GM18951 (cell line): ENCODE measurements at regions not wholly inside any gene's neighbourhood (a gene's known extent, or its start where the extent isn't known, plus 50 kb on each side); places are given as distances from the start of the nearest gene placed in this dataset.
"Not testable (repeated sequence)": the region's sequence is repeated elsewhere in the genome, so short reads cannot be mapped to it uniquely, and the experiment has no call there.

Source experiments
- POLR2A ChIP-seq: IDR thresholded peaks from 4 replicates; pipeline ENCODE4 v1.6.1; 2011; ENCODE audit warnings: mild to moderate bottlenecking; ENCODE audit not compliant: insufficient read length, insufficient read depth; ENCODE audit errors: extremely low read depth
- in situ Hi-C: fragments of 300-500 bp; cut with MboI; formaldehyde crosslinking; loops from one replicate; pipeline ENCODE4 v1.12.0; 2022; ENCODE audit warnings: low sequenced_read_pairs, mixed read lengths, inconsistent platforms; ENCODE audit not compliant: unreplicated experiment

DNA sequence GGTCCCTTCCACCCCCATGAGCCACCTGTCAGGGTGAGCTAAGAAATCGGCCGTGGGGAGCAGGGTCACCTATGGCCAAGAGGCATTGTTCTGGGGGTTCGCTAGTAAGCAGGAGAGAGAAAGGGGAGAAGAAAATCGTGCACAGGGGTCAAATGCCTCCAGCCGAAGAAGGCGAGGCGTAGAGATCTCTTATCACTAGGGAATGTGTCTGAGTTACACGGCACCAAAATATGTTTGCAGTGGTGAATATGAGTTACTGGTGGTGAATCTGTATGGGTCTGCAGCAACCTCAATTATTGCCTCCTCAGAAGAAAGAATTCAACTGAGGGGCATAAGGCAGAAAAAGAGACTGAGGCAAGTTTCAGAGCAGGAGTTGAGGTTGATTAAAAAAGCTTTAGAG, 54.2 kb upstream of the RABGAP1L start:
- in situ Hi-C loops = no loop called here

DNA sequence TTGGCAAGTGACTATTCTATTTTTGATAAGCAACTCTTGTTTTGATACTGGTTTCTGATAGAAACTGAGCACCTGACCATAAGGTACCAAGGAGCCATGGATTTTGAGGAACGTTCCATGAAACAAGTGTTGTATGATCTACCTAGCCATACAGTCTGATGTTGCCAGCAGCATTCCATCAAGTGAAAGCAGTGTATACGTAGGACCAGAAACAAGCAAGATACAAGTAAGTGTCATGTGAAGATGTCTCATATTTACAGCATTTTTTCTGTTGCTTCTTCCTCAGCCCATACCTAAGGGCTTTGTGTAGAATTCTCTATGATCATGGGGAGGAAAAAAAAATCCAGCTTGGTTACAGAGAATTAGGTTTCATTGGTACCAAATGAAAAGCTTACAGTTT, 55.6 kb upstream of the RABGAP1L start:
- in situ Hi-C loops = no loop called here

More for the DNA sequence above, 54.2 kb upstream of the RABGAP1L start:
- TF ChIP-seq POLR2A = no peak

DNA sequence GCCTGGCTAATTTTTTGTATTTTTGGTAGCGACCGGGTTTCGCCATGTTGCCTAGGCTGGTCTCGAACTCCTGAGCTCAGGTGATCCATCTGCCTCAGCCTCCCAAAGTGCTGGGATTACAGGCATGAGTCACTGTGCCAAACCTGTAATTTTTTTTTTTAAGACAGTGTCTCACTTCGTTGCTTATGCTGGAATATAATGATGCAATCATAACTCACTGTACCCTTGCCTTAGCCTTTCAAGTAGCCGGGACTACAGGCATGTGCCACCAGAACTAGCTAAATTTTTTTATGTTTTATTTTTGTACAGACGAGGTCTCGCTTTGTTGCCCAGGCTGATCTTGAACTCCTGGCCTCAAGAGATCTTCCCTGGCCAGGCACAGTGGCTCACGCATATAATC, 57.3 kb upstream of the RABGAP1L start:
- in situ Hi-C loops = not testable (repeated sequence)

More for the DNA sequence above, 55.6 kb upstream of the RABGAP1L start:
- TF ChIP-seq POLR2A = no peak

DNA sequence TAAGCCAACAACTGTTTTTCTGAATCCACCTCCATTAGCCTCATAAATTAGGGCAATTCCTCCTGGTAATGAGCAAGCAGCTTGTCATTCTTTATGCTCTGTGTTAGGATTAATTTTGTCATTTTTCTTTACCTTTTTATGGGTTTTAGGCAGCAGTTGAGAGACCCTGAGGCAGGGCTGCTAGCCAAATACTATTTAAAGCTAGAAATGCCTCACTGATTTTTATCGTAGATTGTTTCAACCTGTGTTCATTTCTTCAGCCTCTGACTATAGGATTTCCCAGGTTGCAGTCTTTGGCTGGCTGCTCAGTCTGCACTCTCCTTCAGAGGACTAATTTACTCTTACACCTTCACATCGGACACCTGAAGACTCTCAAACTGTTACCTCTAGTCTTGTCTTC, 61.9 kb upstream of the RABGAP1L start:
- in situ Hi-C loops = loop anchor here (10.0 kb wide), 1 partner anchor 637 kb away; no protein-coding TSS in a partner anchor
- TF ChIP-seq POLR2A = no peak

DNA sequence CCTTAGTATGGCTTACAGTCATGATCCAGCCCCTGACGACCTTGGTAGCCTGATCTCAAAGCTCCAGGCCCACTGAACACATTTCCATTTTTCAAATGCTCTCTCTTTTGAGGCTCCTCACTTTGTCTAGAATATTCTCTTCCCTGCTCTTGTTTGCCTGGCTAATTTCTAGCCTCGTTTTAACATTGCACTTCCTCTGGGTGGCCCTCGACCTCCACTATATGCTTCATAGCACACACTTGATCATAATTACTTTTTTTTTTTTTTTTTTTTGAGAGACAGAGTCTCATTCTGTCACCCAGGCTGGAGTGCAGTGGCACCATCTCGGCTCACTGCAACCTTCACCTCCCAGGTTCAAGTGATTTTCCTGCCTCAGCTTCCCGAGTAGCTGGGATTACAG, 65.5 kb upstream of the RABGAP1L start:
- in situ Hi-C loops = loop anchor here (10.0 kb wide), 1 partner anchor 641 kb away; no protein-coding TSS in a partner anchor

DNA sequence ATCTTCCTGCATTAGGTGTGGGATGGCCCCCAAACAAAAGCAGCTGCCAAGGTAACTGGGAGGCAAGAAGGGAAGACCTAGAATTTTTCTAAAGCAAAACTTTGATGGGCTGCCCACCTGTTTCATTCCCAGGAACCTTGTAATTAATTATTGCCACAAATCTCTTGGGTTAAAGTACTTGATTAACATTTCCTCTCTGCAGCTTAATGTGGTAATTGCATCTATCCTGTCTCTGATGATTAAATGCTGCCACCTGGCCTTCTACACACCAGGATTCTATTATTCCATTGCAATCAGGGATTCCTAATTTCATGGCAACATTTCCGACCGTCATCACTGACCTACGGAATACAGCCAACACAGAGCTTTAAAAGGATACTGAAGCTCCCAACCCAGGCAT, 68.3 kb upstream of the RC3H1 start:
- TF ChIP-seq POLR2A = no peak
- in situ Hi-C loops = loop anchor here (10.0 kb wide), 1 partner anchor 644 kb away; no protein-coding TSS in a partner anchor

DNA sequence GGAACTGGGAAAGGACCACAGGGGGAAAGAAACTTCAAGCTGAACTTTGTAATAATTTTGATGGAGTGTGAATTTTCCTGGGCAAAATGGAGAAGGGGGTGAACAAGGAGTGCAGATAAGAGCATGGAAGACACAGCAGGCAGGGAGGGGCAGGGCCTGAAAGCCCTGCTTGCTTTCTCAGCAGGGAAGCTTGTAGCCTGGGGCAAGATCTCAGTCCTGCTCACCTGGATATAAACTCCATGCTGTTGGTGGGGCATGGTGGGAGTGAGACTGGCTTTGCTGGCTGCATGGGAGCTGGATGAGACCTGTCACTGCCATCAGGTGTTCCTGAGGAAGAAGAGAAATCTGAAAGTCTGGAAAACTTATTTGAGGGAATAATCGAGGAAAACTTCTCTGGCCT, 58.7 kb upstream of the RC3H1 start:
- no peak for TF ChIP-seq POLR2A
- in situ Hi-C loops = no loop called here

DNA sequence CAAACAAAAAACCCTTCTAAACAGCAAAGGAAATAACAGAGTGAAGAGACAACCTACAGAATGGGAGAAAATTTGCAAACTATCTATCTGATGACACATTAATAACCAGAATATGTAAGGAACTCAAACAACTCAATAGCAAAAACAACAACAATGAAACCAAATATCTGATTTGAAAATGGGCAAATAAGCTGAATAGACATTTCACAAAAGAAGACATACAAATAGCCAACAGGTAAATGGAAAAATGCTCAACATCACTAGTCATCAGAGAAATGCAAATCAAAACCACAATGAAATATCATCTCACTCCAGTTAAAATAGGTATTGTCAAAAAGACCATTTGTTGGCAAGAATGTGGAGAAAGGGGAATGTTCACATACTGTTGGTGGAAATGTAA, 57.6 kb upstream of the RC3H1 start:
- in situ Hi-C loops = no loop called here

DNA sequence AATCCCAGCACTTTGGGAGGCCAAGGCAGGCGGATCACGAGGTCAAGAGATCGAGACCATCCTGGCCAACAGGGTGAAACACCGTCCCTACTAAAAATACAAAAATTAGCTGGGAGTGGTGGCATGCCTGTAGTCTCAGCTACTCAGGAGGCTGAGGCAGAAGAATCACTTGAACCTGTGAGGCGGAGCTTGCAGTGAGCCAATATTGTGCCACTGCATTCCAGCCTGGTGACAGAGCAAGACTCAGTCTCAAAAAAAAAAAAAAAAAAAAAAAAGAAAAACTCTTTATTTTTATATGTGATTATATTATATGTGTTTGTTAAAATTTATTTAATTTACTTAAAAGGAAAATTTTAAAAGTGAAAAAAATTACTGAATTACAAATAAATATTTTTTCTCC, 56.8 kb upstream of the RC3H1 start:
- in situ Hi-C loops = not testable (repeated sequence)

More for the DNA sequence above, 57.6 kb upstream of the RC3H1 start:
- no peak for TF ChIP-seq POLR2A

DNA sequence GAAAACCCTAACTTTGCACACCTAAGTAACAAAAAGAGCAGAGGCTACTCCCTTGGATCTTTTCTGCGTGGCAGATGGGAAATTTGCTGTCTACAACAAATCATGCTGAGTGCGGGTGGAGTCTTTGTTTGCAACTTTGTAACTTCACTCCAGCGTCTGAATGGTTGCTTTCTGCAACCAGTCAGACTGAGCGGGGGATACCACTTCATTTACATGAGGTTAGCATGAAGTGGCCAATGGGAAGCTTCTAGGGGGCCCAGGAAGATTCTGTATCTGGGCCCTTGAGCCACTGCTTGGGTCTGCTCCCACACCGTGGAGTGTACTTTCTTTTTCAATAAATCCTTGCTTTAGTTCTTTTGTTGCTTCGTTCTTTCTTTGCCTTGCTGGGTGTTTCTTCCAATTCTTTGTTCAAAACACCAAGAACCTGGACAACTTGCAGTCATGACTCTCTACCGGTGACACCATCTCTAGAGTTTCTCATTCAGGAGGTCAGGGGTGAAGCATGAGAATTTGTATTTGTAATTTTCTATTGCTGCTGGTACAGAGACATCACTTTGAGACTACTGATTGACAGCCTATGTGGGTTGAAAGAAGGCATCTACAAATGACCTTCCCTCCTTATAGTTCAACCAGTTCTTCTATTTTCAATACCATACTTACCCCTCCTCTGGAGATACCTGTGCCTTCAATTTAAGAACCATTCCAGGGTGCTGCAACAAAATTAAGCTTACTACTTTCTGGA, 55.8 kb upstream of the RC3H1 start:
- in situ Hi-C loops = no loop called here
- no peak for TF ChIP-seq POLR2A

DNA sequence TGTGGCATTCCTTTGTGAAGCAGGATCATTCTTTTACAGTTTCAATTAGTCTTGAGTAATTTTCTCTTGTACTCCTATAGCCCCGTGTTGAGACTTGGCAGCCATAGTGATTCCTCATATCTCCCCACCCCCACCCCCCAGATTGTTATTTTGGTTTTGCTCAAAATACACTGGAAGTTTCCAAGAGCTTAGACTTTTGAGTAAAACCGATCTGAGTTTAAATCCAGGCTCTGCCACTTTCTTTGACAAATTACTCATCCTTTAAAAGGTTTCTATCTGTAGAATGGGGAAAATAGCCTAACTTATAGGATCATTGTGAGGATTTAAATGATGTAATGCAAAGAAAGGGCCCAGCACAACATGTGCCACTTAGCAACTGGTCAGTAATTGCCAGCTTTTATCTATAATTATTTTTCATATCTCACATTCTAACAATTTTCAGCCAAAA, 53.1 kb upstream of the RC3H1 start:
- in situ Hi-C loops = no loop called here

DNA sequence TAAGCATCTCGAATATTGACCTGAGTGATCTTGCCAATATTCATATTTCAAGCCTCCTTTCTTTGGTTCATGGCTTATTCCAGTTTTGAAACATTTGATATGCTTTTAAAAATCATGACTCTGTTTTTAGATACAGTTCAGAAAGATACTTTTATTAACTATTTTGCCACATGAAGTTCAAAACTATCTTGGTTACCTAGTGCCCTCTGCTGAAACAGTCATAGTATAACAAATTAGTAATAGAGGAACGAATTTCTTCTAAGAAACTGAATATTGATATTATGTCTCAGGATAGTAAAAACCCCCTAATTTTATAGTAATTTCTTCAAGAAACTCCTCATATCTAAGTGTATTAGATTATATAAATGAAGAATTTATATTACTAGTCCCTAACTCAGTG, 52.6 kb upstream of the RC3H1 start:
- in situ Hi-C loops = no loop called here
- TF ChIP-seq POLR2A = no peak

More for the DNA sequence above, 53.1 kb upstream of the RC3H1 start:
- TF ChIP-seq POLR2A = no peak

DNA sequence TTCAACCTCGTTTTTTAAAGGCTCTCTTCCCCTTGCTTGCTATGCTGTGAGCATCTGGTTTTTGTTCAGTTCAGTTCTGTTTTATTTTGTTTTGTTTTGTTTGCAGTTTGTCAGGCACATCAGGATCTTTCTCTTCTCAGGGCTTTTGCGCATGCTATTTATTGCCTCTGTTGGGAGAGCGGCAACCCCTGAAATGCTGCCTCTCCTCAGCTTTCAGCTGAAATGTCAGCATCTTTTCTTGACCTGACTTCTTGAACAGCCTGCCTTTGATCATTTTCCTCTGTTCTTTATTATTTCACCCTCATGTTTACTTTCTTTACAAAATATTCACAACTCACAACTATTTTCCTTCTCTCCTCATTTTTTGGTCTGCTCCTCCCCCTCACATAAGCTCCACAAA, 50.4 kb upstream of the RC3H1 start:
- in situ Hi-C loops = no loop called here
- no peak for TF ChIP-seq POLR2A
